ENCODE measurements at regions not wholly inside any gene's neighbourhood (a gene's known extent, or its start where the extent isn't known, plus 50 kb on each side); places are given as distances from the start of the nearest gene placed in this dataset.

DNA sequence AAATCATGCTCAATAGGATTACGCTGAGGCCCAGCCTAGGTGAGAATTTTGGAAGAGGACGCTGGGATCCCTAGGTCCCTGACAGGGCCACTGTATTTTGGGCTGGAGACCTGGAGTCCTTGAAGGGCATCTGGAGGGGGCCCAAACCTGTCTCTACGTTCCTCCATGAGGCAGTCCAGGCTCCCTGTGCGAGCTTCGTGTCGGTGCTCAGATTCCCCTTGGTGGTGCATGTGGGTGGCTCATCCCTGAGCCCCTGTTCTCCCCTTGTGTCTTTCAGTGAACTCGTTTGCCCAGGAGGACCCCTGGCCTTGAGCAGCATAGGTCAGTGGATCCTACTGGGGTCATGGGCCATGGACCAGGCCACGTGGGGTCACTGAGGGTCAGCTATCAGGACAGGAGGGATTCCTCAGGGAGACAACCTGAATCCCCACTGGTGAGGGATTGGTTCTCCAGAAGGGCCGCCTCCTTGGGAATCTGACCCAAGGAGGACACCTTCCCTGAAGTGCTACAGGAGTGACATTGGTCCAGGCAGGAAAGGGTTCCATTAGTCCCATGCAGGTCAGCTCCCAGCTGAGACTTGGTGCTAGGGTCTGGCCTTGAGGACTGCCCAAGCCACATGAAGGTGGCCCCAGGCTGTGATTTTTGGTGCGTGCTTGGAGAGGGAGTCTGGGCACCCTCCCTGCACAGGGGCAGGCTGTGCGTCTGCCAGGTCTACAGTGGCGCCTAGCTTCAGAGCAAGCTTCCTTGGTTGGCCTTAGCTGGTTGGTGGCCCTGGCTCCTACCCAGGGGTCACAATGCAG is 229.8 kb downstream of the SNRPN start:
- no peak for TF ChIP-seq POLR2A (IDR thresholded peaks at IDR 0.05)
- TF ChIP-seq CTCF (IDR thresholded peaks at IDR 0.05): no peak

Data from ovary (tissue), 3 donors.